HG03521 (cell line): ENCODE measurements at regions not wholly inside any gene's neighbourhood (a gene's known extent, or its start where the extent isn't known, plus 50 kb on each side); places are given as distances from the start of the nearest gene placed in this dataset.

Experiments used
- ATAC-seq: cut with Tn5 transposase; IDR thresholded peaks from one replicate; pipeline ENCODE4 v1.9.1; 2021; ENCODE audit warnings: mild to moderate bottlenecking, moderate library complexity; ENCODE audit not compliant: unreplicated experiment

DNA sequence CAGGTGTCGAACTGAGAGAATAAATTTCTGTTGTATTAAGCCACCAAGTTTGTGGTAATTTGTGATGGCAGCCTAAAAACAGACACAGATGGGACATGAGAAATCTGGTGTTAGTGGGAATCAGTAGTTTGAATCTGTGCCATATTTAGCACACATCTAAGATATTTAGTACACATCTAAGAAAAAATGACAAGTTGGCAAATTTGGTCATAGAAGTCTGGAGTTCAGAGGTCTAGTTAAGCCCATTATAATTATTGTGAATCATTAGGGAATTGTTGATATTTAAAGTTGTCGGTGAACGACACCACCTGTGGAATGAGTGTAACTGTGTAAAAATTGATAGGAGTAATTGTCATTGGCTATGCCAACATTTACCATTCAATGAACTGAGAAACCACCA, 1138.8 kb upstream of the TMEFF2 start:
- ATAC-seq, result no peak

DNA sequence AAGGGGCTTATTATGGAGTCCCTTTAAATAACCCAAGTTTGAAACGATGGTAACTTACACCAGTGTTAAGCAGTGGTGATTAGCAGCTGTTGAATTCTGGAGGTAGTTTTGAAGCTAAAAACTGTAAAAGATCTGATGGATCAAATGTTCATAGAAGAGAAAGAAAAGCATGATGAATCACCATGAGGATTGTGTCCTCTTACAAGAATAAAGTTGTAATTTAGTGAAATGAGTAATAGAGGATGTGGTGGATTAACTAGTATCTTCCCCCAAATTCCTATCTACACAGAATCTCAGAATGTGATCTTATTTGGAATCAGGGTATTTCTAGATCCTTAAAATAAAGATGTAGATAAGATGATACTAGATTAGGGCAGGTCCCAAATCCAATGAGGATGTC, 1138.2 kb upstream of the TMEFF2 start:
- ATAC-seq, result no peak

DNA sequence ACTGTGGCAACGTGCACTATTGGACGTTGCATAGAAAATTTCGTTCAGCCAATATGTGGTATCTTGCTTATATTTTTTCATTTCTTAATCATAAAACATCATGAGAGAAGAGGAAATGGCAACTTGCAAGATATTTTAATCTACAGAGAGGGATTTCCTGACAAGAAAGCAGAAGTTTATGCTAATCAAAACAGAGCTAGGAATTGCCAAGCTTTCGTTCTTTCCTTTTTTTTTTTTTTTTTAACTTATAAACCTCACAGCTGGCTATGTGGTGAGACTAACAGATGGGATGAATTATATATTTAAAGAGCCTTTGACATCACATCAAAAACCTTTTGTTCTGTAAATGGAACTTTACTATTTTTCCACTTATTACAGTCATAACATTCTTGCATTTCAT, 1136.9 kb upstream of the TMEFF2 start:
- ATAC-seq, result no peak

DNA sequence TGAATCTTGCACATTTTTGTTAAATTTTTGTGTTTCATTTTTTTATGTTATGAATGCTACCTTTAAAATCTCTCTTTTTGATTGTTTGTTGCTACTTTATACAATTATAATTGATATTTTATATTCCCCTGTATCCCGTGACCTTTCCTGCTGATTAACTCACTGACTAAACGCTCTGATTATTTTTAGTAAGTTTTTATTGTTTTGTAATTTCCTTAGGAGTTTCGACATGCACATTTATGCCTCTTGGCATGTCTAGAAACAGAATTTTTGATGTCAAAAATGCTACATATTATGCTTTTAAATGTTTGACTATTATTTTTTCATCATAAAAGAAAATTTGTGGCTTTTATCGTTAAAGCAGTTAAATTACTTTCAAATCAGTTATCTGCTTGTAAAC, 1131.6 kb upstream of the TMEFF2 start:
- ATAC-seq, result no peak

DNA sequence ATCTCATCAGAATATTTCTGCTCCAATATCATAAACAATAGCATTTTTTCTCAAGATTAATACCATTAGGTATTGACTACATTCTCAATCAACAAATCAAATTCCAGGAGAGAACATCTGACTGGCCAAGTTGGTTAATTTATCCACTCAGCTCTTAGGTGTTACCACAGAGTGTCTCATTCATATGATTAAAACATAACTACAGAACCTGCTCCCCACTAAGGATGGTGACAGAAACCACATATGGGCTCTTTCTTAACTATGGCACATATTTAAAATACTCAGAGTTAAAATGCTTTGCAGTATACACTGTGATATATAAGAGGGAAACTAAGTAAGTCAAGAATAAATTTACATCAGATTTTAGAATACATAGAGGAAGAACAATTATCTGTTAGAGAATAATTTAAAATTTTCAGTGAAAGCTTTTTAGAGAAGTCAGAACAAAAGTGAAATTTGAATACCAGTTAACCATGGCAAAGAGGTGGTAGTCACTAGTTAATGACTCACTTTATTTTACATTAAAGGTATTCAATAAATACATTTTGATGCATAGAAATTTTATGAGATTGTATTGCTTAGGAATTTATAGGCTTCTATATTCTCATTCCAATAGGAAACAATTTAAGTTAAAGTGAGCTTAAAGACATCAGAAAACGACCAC, 1120.8 kb upstream of the TMEFF2 start:
- no peak for ATAC-seq

DNA sequence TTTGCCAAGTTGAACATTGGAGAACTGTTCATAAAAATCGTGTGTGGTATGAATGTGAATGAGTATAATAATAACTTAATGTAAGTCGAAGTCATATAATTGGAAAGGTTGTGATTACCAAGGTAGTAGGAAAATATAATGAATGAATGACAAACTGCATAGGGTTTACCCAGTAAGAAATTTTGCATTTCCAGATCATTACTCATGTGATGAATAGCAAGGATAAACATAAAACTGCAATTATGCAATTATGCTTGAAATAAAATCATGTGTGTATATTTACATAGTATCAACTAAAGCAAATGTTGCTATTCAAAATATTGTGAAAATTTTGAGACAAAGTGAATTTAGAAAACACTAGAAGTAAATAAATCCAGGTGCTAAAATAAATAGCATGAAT, 1108.7 kb upstream of the TMEFF2 start:
- no peak for ATAC-seq

DNA sequence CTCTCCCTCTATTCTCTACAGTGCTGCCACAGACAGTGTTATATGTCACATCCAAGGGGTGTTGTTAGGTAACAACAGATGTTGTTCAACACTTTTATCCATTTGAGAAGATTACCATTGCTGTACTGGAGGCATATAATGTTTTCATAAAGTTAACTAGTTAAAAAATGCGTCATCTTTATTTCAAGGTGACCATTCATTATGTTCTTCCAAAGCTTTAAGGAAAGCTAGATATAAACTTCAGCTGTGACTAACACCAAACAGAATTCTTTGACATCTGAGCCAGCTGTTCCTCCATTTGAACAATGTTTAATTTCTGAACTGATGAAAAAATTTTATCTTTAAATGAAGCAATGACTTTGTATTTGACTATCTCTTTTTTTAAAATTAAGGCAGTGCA, 1099.6 kb upstream of the TMEFF2 start:
- no peak for ATAC-seq

DNA sequence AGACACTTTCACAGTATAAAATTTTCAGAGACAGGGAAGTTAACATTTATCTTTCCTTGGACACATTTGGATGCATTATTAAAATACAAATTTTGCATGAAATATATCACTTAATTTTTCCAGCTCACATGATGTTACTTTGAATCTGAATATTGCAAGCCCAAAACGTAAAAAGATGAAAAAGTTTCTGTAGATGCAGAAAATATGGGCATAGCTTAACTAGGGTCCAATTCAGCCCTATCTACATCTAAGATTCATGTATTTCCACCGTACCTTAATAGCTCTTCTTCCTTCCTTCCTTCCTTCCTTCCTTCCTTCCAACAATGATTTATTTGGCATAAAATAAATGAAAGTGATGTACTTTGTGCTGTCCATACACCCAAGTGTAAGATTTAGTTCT, 1084.6 kb upstream of the TMEFF2 start:
- ATAC-seq, result no peak

DNA sequence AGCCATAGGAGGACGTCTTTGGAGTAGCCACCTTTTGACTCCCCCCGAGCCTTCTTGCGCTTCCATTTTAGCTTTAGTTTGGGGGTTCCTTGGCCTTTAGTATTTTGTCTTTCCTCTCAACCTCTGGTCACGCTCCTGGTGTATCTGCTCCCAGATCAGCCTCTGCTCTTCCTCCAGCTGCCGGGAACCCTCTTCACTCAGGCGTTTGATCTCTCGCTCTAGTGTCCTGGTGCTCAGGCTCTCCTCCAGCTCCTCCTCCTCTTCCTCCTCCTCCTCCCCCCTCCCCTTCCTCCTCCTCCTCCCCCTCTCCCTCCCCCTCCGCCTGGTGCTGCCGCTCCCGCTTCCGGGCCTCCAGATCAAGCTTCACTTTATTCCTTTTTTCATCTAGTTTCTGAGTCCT, 1082.3 kb upstream of the TMEFF2 start:
- no peak for ATAC-seq

DNA sequence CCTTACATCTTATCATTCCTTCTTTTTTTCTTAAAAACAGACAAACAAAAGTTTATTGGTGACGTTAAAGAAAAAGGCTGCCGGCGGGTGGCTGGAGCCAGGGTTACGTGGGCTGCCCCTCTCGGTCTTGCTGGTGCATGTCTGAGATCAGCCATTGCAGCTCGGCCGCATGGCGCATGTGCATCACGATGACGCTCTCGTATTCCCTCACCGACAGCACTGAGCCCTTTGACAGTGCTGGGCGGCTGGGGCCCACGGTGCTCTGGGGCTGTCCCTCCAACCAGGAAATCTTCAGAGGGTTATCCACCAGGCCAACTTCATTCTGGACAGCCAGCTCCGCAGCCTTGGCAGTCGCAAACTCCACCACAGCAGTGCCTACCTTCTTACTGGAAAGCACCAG, 1081.8 kb upstream of the TMEFF2 start:
- ATAC-seq, result no peak

DNA sequence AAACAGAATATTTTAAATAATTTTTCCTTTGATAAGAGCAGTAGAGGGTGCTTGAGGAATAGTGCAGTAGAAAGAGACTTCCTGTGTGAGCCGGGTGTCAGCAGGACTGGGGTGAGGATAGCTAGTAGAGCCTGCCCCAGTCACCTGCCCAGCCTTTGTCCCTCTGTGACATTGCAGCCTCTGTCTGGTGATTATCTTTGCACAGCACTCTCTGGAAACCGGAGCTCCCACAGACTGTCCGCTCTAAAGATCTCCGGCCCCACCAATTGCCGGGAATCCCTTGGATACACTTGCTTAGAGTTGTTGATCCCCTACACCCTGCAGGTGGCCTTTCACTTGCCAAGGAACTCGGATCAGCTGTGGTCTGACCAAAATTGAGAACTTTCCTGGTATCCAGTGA, 1081.3 kb upstream of the TMEFF2 start:
- ATAC-seq, result no peak

DNA sequence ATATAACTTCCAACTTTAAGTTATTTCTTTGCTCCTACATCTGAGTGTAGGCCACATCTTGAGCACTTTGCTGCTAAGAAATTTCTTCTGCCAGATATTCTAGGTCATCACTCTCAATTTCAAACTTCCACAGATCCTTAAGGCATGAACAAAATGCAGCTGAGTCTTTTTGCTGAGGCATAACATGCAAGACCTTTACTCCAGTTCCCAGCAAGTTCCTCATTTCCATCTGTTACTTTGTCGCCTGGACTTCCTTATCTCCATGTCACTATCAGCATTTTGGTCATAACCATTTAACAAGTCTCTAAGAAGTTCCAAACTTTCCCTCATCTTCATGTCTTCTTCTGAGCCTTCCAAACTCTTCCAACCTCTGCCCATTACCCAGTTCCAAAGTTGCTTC, 1077.3 kb upstream of the TMEFF2 start:
- no peak for ATAC-seq

DNA sequence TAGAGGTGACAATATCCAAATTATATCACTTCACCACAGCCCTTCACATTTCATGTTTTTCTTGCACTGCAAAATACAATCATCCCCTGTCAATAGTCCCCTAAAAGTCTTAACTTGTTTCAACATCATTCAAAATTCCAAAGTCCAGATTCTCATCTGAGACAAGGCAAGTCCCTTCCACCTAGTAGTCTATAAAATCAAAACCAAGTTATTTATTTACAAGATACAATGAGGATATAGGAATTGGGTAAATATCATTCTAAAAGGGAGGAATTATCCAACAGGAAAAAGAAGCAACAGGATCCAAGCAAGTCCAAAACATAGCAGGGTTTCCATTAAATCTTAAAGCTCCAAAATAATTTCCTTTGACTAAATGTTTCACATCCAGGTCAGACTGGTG, 1076.1 kb upstream of the TMEFF2 start:
- ATAC-seq, result no peak

DNA sequence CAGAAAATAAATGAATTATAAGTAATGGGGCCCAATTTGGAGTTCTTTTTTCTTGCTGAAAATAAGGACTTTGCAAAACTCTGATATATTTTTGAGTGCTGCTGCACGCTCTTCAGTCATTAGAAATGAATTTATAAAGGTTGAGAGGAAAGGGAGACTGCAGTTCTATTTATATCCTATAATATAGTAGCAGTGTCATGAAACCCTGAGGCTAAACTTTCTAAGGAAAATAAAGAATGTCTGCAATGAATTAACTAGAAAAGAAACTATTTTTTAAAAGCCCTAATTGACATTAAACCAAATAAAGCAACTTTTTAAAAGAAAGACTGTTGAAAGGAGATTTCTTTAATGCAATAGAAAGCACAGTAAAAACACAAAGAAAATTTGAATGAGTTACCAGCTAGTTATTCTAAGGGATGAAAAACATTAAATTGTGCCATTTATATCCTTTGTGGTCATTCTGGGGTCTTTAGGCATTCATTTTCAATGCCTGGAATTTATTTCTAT, 1072.8 kb upstream of the TMEFF2 start:
- ATAC-seq, result no peak

DNA sequence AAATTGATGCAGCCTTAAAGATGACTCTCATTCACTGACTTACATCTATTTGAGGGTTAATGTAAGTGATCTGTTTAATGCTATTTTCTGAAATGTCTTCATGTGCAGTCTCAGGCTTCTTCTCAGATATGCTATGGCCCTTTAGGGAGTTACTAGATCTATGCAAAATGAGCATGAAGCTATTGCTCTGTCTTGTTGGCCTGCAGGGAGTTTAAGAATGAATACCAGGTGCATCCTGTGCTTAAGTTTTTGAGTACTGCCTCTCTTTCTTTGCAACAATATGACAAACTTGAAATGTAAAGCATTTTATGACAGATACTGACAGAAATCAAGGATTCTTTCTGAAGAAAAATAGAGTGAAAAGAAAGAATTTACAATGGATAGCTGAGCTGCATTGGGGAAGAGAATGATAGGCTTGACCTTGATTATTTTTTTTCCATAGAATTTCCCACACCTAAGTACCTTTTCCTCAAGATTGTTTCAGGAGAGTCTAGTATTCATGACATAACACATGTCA, 1058.3 kb upstream of the TMEFF2 start:
- no peak for ATAC-seq

DNA sequence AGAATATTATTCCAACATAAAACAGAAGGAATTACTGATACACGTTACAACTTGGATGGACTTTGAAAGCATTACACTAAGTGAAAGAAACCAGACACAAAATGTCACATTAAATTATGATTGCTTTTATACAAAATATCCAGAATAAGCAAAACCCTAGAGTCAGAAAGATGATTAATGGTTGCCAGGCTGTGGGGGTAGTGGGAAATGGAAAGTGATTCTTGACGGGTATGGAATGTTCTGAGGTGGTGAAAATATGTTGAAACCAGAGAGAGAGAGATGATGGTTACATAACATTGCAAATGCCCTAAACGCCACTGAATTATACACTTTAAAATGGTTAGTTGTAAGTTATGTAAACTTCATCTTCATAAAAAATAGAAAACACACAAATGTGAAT, 1057.2 kb upstream of the TMEFF2 start:
- no peak for ATAC-seq

DNA sequence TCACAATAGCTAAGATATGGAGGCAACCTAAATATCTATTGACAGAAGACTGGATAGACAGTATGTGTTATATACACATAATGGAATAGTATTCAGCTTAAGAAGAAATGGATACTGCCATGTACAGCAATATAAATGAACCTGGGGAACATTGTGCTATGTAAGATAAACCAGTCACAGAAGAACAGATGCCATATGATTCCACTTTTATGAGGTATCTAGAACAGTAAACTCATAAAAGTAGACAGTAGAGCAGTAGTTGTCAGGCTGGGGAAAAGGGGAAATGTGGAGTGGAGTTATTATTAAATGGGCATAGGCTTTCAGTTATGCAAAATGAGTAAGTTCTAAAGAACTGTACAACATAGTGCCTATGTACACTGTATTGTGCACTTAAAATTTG, 1055.7 kb upstream of the TMEFF2 start:
- no peak for ATAC-seq

DNA sequence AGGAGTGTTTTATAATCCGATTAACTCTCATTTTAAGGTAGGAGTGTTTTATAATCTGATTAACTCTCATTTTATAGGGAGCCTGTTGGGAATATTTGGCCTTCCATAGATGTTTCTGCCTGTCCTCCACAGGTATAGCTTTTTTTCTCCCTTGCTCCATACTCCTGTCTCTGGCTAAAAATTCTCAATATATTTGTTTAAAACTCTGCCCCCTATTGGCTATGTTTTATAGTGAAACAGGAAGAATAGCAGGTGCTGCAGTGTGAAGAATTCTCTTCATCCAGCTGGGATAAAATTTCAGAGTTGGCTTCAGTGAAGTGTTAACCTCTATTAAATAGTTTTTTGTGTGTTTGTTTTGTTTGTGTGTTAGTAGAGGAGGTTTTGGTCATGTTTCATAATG, 1046.0 kb upstream of the TMEFF2 start:
- no peak for ATAC-seq

DNA sequence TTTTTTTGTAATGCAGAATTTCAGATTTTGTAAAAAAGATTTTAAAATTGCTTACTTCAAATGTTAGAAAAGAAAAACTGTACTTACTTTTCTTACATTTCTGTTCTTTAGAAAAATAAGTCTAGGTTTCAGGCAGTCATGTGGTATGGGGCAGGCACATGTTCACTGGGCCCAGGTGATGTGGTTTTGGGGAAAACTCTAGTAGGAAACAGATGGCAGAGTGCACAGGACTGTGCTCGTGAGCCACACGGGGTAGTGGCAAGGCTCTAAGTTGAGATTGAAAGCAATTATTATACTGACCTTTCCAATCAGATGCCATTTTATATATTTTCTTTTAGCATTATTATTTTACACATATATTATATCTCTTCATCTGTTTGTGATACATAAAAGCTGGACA, 1036.9 kb upstream of the TMEFF2 start:
- ATAC-seq, result no peak

DNA sequence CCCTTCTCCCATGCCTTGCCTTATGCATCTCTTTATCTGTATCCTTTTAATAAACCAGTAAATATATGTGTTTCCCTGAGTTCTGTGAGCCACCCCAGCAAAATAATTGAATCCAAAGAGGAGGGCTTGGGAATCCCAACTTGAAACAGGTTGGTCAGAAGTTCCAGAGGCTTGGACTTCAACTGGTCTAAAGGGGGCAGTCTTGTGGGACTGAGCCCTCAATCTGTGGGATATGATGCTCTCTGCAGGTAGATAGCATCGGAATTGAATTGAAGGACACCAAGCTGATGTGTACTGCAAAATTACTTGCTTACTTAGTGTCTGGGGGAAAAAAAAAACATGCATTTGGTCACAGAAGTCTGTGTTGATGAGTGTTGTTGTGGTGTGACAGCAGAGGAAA, 1033.5 kb upstream of the TMEFF2 start:
- ATAC-seq, result no peak

DNA sequence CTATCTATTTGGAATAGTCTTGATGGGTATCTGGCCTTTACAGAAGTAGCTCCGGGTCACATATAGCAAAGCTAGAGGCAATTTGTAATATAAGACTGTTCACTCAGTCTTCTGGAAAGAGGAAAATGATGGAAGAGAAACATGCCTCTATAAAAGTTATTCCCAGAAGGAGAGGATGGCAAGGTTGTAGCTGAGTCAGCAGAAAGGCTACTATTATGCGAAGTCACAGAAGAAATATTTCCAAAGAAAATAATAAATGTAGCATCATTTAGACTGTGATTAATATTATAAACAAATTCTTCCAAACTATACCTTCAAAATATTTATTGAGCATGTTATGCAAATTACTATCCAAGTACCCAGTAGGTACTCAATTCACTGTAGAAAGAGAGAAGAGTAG, 1027.7 kb upstream of the TMEFF2 start:
- no peak for ATAC-seq

DNA sequence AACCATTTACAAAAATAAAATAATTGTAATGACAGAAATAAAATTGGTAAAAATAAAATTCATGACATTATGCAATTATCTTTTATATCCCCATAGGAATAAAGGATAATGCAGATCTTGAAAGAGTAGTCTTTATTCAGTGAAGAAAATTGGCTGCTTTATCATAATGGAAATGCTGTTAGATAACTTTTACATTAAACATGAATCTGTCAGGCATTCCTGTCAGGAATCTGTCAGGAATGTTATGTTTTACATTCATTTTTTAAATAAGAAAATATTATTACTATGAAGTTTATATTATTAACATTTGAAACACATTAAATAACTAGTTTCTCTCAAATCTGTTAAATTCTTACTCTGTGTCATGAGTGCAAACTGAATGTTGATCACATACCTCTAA, 1024.7 kb upstream of the TMEFF2 start:
- no peak for ATAC-seq

DNA sequence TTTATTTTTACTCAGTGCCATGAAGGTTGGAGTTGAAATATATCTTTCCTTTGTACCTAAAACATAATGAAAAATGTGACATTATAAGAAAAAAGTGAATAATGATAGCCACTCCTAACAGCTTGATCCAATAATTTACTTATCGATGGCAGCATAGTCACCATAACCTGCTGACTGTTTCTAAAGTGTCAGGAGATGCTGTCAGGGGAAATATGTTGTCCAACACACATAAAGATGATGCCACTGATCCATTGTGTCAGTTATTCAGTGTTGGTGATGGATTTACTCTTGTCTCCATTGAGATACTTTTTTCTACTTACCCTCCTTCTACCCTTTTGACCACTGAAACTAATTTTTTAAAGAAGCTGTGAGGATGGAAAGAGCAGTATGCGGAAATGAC, 1006.9 kb upstream of the TMEFF2 start:
- no peak for ATAC-seq
